Esophagus muscularis mucosa (tissue), 4 donors: ENCODE measurements at regions not wholly inside any gene's neighbourhood (a gene's known extent, or its start where the extent isn't known, plus 50 kb on each side); places are given as distances from the start of the nearest gene placed in this dataset.

Experiments used
- DNase-seq: peaks from one replicate; pipeline ENCODE4 v3.0.0-alpha.2; 2017; ENCODE audit errors: extremely low spot score
- H3K27ac ChIP-seq, 4 donors: fragments of 200-600 bp; sonication (generic); replicated peaks in 1 of 4; 1 replicate in 3 of 4; 2 replicates in 1 of 4; pipeline ENCODE4 v1.5.1; 2016 to 2019; ENCODE audit warnings: mild to moderate bottlenecking in 1 of 4
- H3K27me3 ChIP-seq, 4 donors: fragments of 200-600 bp; sonication (generic); one replicate each; pipeline versions ENCODE4 v1.5.1 to v1.6.0; 2016 to 2019
- H3K36me3 ChIP-seq, 4 donors: fragments of 200-600 bp; sonication (generic); one replicate each; pipeline ENCODE4 v1.5.1; 2016 to 2019
- H3K4me1 ChIP-seq, 4 donors: fragments of 200-600 bp; sonication (generic); one replicate each; pipeline ENCODE4 v1.5.1; 2016 to 2019
- H3K4me3 ChIP-seq, 4 donors: fragments of 200-600 bp; sonication (generic); 1 replicate in 2 of 4; 2 replicates in 2 of 4; pipeline ENCODE4 v1.5.1; 2016 to 2019; ENCODE audit warnings: mild to moderate bottlenecking in 4 of 4, moderate library complexity in 1 of 4
- H3K9me3 ChIP-seq, 4 donors: fragments of 200-600 bp; sonication (generic); 1 replicate in 3 of 4; 2 replicates in 1 of 4; pipeline ENCODE4 v1.5.1; 2016 to 2019
- CTCF ChIP-seq, 3 experiments: fragments of 200-600 bp in 2 of 3; fragments of 450-650 bp in 1 of 3; sonication (generic) in 2 of 3; IDR thresholded peaks; one replicate each; pipeline ENCODE4 v1.5.1; 2017 to 2019; ENCODE audit warnings: antibody characterized with exemption in 3 of 3, mild to moderate bottlenecking in 2 of 3, moderate library complexity in 1 of 3
- EP300 ChIP-seq: sonication (generic); formaldehyde crosslinking; IDR thresholded peaks from one replicate; pipeline ENCODE4 v1.6.1; 2017; ENCODE audit warnings: antibody characterized with exemption
- POLR2A ChIP-seq: fragments of 450-650 bp; IDR thresholded peaks from one replicate; pipeline ENCODE4 v1.6.1; 2017; ENCODE audit warnings: antibody characterized with exemption, moderate library complexity, mild to moderate bottlenecking, low read depth
- POLR2AphosphoS5 ChIP-seq, 2 donors: sonication (generic); formaldehyde crosslinking; IDR thresholded peaks; one replicate each; pipeline ENCODE4 v1.6.1; 2017; ENCODE audit warnings: antibody characterized with exemption in 2 of 2
- WGBS: methylation state at CpG from one replicate; pipeline ENCODE4 v1.1.5; 2018; 5-methylcytosine and 5-hydroxymethylcytosine counted together
- intact Hi-C: fragments of 100-400 bp; cut with DNase I; formaldehyde crosslinking; loops from one replicate; pipeline ENCODE4 v1.15.1; 2023

- no peaks in the 10 kb centered on the region for H3K27me3 ChIP-seq
- 66% methylated on average over 9 of the region's 9 CpGs for WGBS
- no peak overlapping the region for H3K27ac ChIP-seq
- H3K4me1 ChIP-seq = peaks cover 0 to 4% (median 0%) of the 10 kb centered on the region in 4 donors
- intact Hi-C loops = no loop called here
- H3K36me3 ChIP-seq = no peaks in the 10 kb centered on the region
- DNase-seq = no peak
- H3K4me3 ChIP-seq = no peak overlapping the region
- no peak for TF ChIP-seq POLR2A
- no peak for TF ChIP-seq POLR2AphosphoS5 (IDR thresholded peaks at IDR 0.05)
- no peak for TF ChIP-seq EP300
- no peak for TF ChIP-seq CTCF (IDR thresholded peaks at IDR 0.05)
- no peaks in the 10 kb centered on the region for H3K9me3 ChIP-seq
Observed at GRCh38 chr11:115720602-115721245, 216.5 kb upstream of the CADM1 start.

- Histone ChIP-seq H3K27ac (no peak overlapping the region), H3K4me1 (peaks cover 0 to 4% (median 0%) of the 10 kb centered on the region in 4 donors), H3K4me3 (no peak overlapping the region), H3K36me3 (no peaks in the 10 kb centered on the region), H3K27me3 (no peaks in the 10 kb centered on the region), H3K9me3 (no peaks in the 10 kb centered on the region)
- no peak for TF ChIP-seq EP300
- no peak for TF ChIP-seq POLR2AphosphoS5 (IDR thresholded peaks at IDR 0.05)
- no peak for TF ChIP-seq CTCF (IDR thresholded peaks at IDR 0.05)
- TF ChIP-seq POLR2A = no peak
- 98% methylated on average over 3 of the region's 3 CpGs for WGBS
- DNase-seq = no peak
- intact Hi-C loops = no loop called here
Observed at GRCh38 chr11:115718945-115719344, 214.7 kb upstream of the CADM1 start.

GRCh38 chr11:115718106-115718505, 213.9 kb upstream of the CADM1 start:
- WGBS = 67% methylated on average over 5 of the region's 6 CpGs
- Histone ChIP-seq H3K4me1 (peaks cover 0 to 4% (median 0%) of the 10 kb centered on the region in 4 donors), H3K4me3 (no peak overlapping the region), H3K27me3 (no peaks in the 10 kb centered on the region), H3K9me3 (no peaks in the 10 kb centered on the region), H3K36me3 (no peaks in the 10 kb centered on the region), H3K27ac (no peak overlapping the region)
- TF ChIP-seq EP300 = no peak
- TF ChIP-seq POLR2A = no peak
- TF ChIP-seq POLR2AphosphoS5 (IDR thresholded peaks at IDR 0.05) = no peak
- TF ChIP-seq CTCF (IDR thresholded peaks at IDR 0.05) = no peak
- no peak for DNase-seq
- intact Hi-C loops = no loop called here

GRCh38 chr11:115716601-115717529, 212.7 kb upstream of the CADM1 start:
- TF ChIP-seq POLR2AphosphoS5 (IDR thresholded peaks at IDR 0.05) = no peak
- no peak for TF ChIP-seq EP300
- no peak for TF ChIP-seq CTCF (IDR thresholded peaks at IDR 0.05)
- 57% methylated on average over 22 of the region's 29 CpGs for WGBS
- no peaks in the 10 kb centered on the region for H3K36me3 ChIP-seq
- H3K9me3 ChIP-seq = no peaks in the 10 kb centered on the region
- intact Hi-C loops = no loop called here
- DNase-seq = no peak
- H3K4me3 ChIP-seq = no peak overlapping the region
- H3K27ac ChIP-seq = no peak overlapping the region
- H3K27me3 ChIP-seq = no peaks in the 10 kb centered on the region
- H3K4me1 ChIP-seq = peaks cover 0 to 4% (median 0%) of the 10 kb centered on the region in 4 donors
